ENCODE measurements at regions not wholly inside any gene's neighbourhood (a gene's known extent, or its start where the extent isn't known, plus 50 kb on each side); places are given as distances from the start of the nearest gene placed in this dataset.

DNA sequence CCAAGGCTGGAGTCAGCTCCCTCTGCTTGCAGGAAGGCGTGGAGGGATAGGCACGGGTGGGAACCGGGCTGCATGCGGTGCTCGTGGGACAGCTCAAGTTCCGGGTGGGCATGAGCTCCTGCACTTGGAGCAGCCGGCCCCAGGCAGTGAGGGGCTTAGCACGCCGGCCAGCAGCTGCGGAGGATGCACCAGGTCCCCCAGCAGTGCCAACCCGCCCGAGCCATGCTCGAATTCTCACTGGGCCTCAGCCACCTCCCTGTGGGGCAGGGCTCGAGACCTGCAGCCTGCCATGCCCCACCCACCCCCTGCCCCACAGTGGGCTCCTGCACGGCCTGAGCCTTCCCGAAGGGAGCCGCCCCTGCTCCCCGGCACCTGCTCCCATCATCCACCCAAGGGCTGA is 1501.8 kb downstream of the AACS start:
- Histone ChIP-seq H3K27ac (no peak overlapping the region), H3K36me3 (no peaks in the 10 kb centered on the region), H3K27me3 (no peaks in the 10 kb centered on the region), H3K4me1 (no peaks in the 10 kb centered on the region), H3K9me3 (peaks cover 0 to 19% (median 6%) of the 10 kb centered on the region in 4 donors), H3K4me3 (no peak overlapping the region)
- TF ChIP-seq, protein P1, sequence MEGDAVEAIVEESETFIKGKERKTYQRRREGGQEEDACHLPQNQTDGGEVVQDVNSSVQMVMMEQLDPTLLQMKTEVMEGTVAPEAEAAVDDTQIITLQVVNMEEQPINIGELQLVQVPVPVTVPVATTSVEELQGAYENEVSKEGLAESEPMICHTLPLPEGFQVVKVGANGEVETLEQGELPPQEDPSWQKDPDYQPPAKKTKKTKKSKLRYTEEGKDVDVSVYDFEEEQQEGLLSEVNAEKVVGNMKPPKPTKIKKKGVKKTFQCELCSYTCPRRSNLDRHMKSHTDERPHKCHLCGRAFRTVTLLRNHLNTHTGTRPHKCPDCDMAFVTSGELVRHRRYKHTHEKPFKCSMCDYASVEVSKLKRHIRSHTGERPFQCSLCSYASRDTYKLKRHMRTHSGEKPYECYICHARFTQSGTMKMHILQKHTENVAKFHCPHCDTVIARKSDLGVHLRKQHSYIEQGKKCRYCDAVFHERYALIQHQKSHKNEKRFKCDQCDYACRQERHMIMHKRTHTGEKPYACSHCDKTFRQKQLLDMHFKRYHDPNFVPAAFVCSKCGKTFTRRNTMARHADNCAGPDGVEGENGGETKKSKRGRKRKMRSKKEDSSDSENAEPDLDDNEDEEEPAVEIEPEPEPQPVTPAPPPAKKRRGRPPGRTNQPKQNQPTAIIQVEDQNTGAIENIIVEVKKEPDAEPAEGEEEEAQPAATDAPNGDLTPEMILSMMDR (IDR thresholded peaks at IDR 0.05) = no peak
- TF ChIP-seq EP300 (IDR thresholded peaks at IDR 0.05) = no peak
- TF ChIP-seq POLR2A (IDR thresholded peaks at IDR 0.05) = no peak
- DNase-seq = no peak
- intact Hi-C loops (cut with DNase I; ENCODE audit: low total_unique reads) = no loop called here
- WGBS, 5 donors = 78 to 100% (median 86%) methylated on average over 4 to 18 of the region's 18 CpGs

DNA sequence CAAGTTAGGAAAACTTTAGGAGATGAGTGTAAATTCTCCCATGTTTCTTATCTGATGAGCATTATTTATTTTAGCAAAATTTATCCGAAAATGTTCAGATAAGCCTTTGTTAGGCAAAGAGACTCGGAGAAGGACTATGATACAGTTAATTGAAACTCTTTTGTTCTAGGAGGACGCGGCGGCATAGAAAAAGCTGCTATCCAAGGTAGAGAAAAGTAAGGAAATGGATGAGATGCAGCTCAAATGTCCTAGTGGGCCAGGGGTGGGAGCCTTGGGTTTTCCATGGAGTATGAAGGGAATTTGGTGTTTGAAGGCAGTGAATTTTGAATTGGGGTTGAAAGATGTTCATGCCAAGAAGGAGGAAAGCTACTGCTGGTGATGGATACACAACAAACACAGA is 1504.5 kb downstream of the AACS start:
- TF ChIP-seq POLR2A (IDR thresholded peaks at IDR 0.05) (no peak), POLR2AphosphoS5 (IDR thresholded peaks at IDR 0.05) (no peak), EP300 (IDR thresholded peaks at IDR 0.05) (no peak)
- TF ChIP-seq, protein P1 (IDR thresholded peaks at IDR 0.05) = no peak
- Histone ChIP-seq H3K27ac (no peak overlapping the region), H3K9me3 (peaks cover 0 to 20% (median 8%) of the 10 kb centered on the region in 4 donors), H3K36me3 (no peaks in the 10 kb centered on the region), H3K4me3 (no peak overlapping the region), H3K27me3 (no peaks in the 10 kb centered on the region), H3K4me1 (no peaks in the 10 kb centered on the region)
- no peak for DNase-seq
- 54 to 67% (median 57%) methylated on average over 5 of the region's 5 CpGs for WGBS, 5 donors
- intact Hi-C loops (cut with DNase I; ENCODE audit: low total_unique reads) = no loop called here

DNA sequence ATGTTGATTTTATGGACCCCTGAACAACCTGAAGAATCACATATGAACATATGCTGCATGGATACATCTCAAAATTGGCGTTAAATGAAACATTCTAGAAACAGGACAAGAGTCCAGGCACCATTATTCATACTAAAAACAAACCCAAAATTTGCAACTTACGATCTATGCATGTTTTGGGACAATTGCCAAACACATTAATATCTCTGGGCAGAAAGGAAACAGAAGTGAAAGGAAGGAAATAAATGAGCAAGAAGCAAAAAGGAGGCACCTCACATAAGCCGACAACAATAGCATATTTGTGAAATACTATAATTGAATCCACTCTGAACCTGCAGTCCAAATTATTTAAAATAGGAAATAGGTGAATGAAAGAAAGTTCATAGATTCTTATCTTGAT is 1505.3 kb downstream of the AACS start:
- Histone ChIP-seq H3K27me3 (no peaks in the 10 kb centered on the region), H3K9me3 (peaks cover 0 to 23% (median 10%) of the 10 kb centered on the region in 4 donors), H3K36me3 (no peaks in the 10 kb centered on the region), H3K27ac (no peak overlapping the region), H3K4me1 (no peaks in the 10 kb centered on the region), H3K4me3 (no peak overlapping the region)
- intact Hi-C loops (cut with DNase I; ENCODE audit: low total_unique reads) = no loop called here
- 40 to 59% (median 53%) methylated on average over 3 of the region's 3 CpGs for WGBS, 5 donors
- DNase-seq = no peak
- TF ChIP-seq POLR2A (IDR thresholded peaks at IDR 0.05) (no peak), EP300 (IDR thresholded peaks at IDR 0.05) (no peak), POLR2AphosphoS5 (IDR thresholded peaks at IDR 0.05) (no peak)
- TF ChIP-seq, protein P1 (IDR thresholded peaks at IDR 0.05) = no peak

DNA sequence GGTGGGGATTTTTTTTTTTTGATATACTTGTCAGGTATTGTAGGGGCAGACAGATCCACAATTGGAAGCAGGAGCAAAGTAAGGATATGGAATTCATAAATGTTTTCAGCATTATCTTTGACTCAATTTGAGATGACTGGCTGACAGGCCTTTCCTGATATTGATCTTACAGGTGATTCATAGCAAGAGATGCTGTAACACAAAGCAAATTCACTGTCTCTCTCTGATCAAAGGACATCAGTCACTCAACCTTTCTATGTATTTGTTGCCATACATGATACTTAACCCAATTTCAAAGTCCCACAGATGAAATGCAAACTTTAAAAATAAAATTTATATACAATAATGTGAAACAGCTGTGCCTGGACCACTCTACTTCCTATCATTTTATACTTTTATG is 1506.9 kb downstream of the AACS start:
- no peaks in the 10 kb centered on the region for H3K36me3 ChIP-seq
- H3K4me1 ChIP-seq = no peaks in the 10 kb centered on the region
- TF ChIP-seq, protein P1 (IDR thresholded peaks at IDR 0.05) = no peak
- TF ChIP-seq EP300 (IDR thresholded peaks at IDR 0.05) (no peak), POLR2AphosphoS5 (IDR thresholded peaks at IDR 0.05) (no peak), POLR2A (IDR thresholded peaks at IDR 0.05) (no peak)
- no peak overlapping the region for H3K27ac ChIP-seq
- H3K4me3 ChIP-seq = no peak overlapping the region
- H3K27me3 ChIP-seq = no peaks in the 10 kb centered on the region
- intact Hi-C loops (cut with DNase I; ENCODE audit: low total_unique reads) = no loop called here
- no peak for DNase-seq
- peaks cover 0 to 17% (median 6%) of the 10 kb centered on the region in 4 donors for H3K9me3 ChIP-seq

Measured in stomach (tissue), 8 donors.